GF-D8 (cell line): ENCODE measurements at regions not wholly inside any gene's neighbourhood (a gene's known extent, or its start where the extent isn't known, plus 50 kb on each side); places are given as distances from the start of the nearest gene placed in this dataset.
"Not testable (repeated sequence)": the region's sequence is repeated elsewhere in the genome, so short reads cannot be mapped to it uniquely, and the experiment has no call there.

Source experiments
- DNase-seq: peaks from one replicate; lab custom pipeline; 2025; lab: John Stamatoyannopoulos, UW

- DNase-seq: not testable (repeated sequence)
Measured at GRCh38 chr6:54564188-54564587, 255.9 kb downstream of the TINAG start.

GRCh38 chr6:54574671-54575070, 266.4 kb downstream of the TINAG start:
- DNase-seq: no peak

- no peak for DNase-seq
Measured at GRCh38 chr6:54578261-54578660, 268.3 kb upstream of the FAM83B start.

GRCh38 chr6:54579011-54579410, 267.6 kb upstream of the FAM83B start:
- no peak for DNase-seq

- DNase-seq: no peak
Measured at GRCh38 chr6:54586251-54586650, 260.3 kb upstream of the FAM83B start.

- DNase-seq: no peak
Measured at GRCh38 chr6:54587277-54587676, 259.3 kb upstream of the FAM83B start.

- no peak for DNase-seq
Measured at GRCh38 chr6:54588176-54588575, 258.4 kb upstream of the FAM83B start.

GRCh38 chr6:54595844-54596243, 250.7 kb upstream of the FAM83B start:
- DNase-seq: no peak

- no peak for DNase-seq
Measured at GRCh38 chr6:54598787-54599313, 247.7 kb upstream of the FAM83B start.

GRCh38 chr6:54601600-54602300, 244.8 kb upstream of the FAM83B start:
- no peak for DNase-seq

GRCh38 chr6:54602591-54602990, 244.0 kb upstream of the FAM83B start:
- no peak for DNase-seq

- no peak for DNase-seq
Measured at GRCh38 chr6:54609981-54610380, 236.6 kb upstream of the FAM83B start.

- no peak for DNase-seq
Measured at GRCh38 chr6:54613596-54613995, 233.0 kb upstream of the FAM83B start.

GRCh38 chr6:54614499-54615195, 231.9 kb upstream of the FAM83B start:
- no peak for DNase-seq

- no peak for DNase-seq
Measured at GRCh38 chr6:54617730-54618129, 228.8 kb upstream of the FAM83B start.

GRCh38 chr6:54618572-54618971, 228.0 kb upstream of the FAM83B start:
- no peak for DNase-seq

- DNase-seq: no peak
Measured at GRCh38 chr6:54619102-54619501, 227.5 kb upstream of the FAM83B start.

GRCh38 chr6:54621285-54621684, 225.3 kb upstream of the FAM83B start:
- DNase-seq: no peak

GRCh38 chr6:54624216-54624615, 222.4 kb upstream of the FAM83B start:
- no peak for DNase-seq

GRCh38 chr6:54624779-54625178, 221.8 kb upstream of the FAM83B start:
- DNase-seq: no peak

GRCh38 chr6:54629131-54629530, 217.4 kb upstream of the FAM83B start:
- DNase-seq: no peak

GRCh38 chr6:54632984-54633565, 213.5 kb upstream of the FAM83B start:
- no peak for DNase-seq

- no peak for DNase-seq
Measured at GRCh38 chr6:54633601-54634000, 213.0 kb upstream of the FAM83B start.
